GM19025 (cell line): ENCODE measurements at regions not wholly inside any gene's neighbourhood (a gene's known extent, or its start where the extent isn't known, plus 50 kb on each side); places are given as distances from the start of the nearest gene placed in this dataset.
A peak's percentile ranks its signal among the peaks of the same experiment; 100 is the strongest.
"Not testable (repeated sequence)": the region's sequence is repeated elsewhere in the genome, so short reads cannot be mapped to it uniquely, and the experiment has no call there.

Experiments
- ATAC-seq: cut with Tn5 transposase; IDR thresholded peaks from one replicate; pipeline ENCODE4 v1.9.1; 2021; ENCODE audit warnings: mild to moderate bottlenecking, low read depth, moderate library complexity; ENCODE audit not compliant: unreplicated experiment

GRCh38 chr4:38406243-38406642, 257.8 kb upstream of the KLF3 start:
- ATAC-seq: no peak

DNA sequence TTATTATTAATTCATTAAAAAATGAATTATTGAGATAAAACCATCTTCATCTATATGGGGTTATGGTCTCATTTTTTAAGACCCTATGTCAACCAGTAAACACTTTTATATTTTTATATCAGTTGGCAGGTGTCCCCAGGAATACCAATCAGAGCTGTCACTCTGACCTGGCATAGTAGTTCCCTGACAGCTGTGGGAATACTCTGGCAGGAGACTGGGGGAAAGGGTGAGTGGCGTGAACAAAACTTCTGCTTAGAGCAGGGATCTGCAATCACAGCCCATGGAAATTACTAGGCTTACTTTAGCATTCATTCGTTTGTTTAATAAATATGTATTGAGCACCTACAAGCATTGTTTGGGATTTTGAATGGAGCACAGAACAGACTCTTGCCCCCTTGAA, 254.1 kb upstream of the KLF3 start:
- ATAC-seq: no peak

GRCh38 chr4:38411092-38411491, 252.9 kb upstream of the KLF3 start:
- ATAC-seq: no peak

DNA sequence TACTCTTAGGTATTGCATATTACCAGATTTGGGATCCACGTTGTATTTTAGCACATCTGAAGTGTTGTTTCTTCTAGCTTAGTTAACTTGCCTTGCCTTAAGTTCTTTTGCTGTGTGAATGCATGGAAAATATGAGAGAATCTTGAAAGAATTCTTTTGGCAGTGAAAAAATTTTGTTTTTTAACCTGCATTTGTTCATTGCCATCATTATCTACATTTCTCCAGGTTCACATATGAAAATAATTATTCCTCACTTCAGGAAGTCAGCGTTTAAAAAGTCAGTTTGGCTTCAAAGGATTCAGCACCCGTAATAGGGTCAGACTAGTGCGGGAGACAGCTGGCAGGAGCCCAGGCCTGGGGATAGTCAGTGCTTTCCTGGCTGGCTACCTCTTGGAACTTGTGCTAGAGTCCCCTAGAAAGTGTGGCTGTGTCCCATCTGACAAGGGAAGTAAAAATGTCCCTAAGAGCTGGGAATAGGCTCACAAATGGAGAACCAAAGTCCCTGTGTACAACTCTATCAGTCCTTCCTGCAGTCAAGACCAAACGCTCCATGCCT, 251.9 kb upstream of the KLF3 start:
- ATAC-seq: no peak

DNA sequence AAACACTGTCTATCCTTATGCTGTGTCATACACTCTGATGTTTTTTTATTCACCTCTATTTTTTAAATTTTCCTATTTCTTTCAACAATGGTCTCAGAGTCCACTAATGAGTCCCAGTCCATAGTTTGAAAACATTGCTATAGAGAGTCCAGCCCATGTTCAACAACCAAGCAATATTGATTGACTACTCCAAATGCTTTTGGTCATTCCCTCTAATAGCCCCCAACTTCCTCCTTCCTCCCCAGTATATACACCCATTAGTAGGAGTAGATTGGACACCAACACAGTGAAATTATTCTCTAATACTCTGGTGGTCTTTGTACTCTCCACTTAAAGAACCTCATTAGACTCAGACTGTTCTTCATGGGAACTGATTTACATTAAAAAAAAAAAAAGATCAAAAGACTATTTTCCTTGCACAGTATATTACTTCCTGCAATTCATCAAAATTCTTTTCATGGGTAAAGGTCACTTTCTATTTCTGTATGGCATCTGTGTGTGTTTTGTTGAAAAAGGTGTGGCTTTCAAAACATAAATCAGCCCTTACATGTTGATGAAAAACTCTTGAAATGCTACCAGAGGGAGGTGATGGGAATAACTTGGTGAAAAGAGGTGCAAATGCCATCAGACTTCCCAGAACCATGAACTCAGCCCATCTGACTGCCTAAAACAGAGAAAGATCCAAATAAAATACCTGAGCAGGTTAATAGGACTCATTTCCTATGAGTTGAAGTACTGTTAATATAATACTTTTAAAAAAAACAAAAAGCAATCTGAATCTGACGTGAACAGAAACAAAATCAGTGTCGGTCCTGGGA, 250.3 kb upstream of the KLF3 start:
- ATAC-seq: no peak

DNA sequence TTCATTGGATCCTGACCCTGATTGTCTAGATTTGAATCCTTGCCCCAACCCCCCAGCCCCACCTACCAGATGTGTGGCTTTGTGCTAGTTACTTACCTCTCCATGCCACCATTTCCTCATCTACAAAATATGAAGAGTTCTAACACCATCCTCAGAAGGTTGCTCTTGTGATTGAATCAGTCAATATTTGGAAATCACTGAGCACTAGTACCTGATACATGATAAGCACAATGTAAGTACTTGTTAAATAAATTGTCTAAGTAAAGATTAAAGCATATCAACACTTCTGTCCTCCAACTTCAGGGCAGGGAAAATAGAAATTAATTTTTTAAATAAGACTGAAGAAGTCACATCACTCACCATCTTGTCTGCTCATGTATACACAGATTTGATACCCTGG, 249.6 kb upstream of the KLF3 start:
- no peak for ATAC-seq

- no peak for ATAC-seq
These were observed 248.3 kb upstream of the KLF3 start for GRCh38 chr4:38415682-38416081.

DNA sequence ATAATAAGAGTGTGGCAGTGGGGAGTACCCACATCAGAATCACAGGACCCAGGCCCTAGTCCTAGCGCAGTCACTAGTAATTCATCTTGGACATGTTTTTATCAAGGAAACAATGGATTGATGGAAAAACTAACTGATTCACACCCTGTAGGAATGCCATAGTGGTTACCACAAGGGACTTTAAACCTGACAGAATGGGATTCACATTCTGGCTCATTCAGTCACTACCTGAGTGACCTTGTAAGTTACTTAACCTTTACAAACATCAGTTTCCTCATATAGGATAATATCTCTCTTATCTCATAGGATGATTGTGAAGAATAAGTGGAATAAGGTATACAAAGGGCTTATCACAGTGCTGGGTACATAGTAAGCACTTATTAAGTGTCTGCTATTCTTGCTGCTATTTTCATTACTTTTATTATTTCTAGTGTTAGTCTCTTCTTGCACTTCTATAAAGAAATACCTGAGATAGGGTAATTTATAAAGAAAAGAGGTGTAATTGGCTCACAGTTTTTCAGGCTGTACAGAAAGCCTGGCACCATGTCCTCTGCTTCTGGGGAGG, 247.5 kb upstream of the KLF3 start:
- ATAC-seq: no peak

DNA sequence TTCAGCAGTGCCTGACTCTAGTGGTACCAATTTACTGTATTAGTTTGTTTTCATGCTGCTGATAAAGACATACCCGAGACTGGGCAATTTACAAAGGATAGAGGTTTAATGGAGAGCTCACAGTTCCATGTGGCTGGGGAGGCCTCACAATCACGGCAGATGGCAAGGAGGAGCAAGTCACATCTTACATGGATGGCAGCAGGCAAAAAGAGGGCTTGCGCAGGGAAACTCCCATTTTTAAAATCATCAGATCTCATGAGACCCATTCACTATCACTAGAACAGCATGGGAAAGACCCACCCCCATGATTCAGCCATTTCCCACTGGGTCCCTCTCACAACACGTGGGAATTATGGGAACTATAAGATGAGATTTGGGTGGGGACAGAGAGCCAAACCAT, 243.7 kb upstream of the KLF3 start:
- ATAC-seq: not testable (repeated sequence)

DNA sequence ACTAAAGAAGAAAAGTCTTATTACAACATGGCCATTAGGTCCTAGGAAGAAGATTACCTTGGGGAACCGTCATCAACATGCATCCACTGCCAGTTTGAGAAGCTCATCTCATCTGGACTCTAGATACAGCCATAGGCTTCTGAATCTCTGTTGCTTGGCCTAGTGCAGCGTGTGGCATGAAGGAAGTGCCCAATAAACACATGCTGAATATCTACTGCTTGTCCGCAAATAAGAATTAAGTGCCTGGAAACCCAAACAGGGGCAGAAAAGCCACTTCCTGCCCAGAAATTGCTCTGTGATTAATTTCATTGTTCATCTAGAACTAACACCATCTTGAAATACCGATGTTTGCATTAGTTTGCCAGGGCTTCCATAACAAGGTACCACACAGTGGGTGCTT, 241.1 kb upstream of the KLF3 start:
- no peak for ATAC-seq

DNA sequence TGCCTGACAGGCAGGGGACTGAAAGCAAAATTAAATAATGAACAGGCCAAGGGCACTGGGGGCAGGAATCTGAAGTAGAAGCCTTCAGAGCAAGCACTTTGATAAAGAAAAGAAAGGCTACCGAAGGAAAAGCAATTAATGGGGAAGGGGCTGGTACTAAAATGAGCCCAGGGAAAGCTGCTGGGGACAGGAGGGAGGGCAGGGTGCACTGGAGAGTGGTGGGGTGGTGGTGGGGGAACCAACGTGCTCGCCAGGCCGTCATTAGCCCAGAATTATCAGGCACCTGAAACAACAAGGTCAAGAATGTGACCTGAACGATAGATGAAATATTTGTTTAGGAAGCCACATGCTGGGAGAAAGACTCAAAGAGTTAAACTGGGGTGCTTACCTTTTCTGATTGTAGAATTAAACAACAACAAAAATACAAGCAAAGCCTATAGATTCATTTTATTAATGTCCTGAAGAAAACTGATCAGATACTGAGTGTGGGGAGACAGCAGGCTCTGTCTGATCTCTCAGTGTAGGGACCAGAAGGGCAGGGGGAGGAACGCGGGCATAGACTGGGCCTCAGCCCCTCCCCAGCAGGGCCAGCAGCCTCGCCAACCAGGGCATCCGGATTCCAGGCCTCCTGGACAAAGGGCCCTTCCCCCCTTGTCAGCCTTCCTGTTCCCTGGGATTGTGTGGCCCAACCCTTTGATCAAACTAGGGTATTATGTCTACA, 239.7 kb upstream of the KLF3 start:
- ATAC-seq: no peak

DNA sequence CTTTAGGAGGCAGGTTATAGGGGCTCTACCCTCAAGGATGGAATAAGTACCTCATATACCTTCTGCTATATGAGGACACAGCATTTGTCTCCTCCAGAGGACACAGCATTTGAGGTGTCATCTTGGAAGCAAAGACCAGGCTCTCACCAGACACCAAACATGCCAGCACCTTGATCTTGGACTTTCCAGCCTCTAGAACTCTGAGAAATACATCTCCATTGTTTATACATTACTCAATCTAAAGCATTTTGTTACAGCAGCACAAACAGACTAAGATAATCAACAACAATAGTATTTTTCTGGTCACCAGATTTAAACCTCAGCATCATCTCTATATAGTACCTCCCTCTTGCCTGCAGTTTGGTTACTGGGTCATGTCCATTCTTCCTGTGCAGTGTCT, 237.5 kb upstream of the KLF3 start:
- ATAC-seq: no peak

GRCh38 chr4:38430841-38431240, 233.2 kb upstream of the KLF3 start:
- ATAC-seq: no peak

GRCh38 chr4:38442073-38442788, 221.8 kb upstream of the KLF3 start:
- ATAC-seq: no peak

- no peak for ATAC-seq
These were observed 214.4 kb upstream of the KLF3 start for GRCh38 chr4:38449506-38450174.

DNA sequence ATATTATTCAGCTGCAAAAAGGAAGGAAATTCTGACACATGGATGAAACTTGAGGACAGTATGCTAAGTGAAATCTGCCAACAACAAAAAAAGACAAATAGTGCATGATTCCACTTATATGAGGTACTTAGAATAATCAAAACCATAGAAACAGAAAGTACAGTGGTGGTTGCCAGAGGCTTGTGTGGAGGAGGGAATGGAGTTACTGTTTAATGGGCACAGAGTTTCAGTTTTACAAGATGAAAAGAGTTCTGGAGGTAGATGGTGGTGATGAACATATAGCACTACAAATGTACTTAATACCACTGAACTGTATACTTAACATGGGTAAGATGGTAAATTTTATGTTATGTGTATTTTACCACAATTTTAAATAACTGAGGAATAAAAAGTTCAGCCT, 212.0 kb upstream of the KLF3 start:
- peak; percentile 39 for ATAC-seq

GRCh38 chr4:38452542-38452941, 211.5 kb upstream of the KLF3 start:
- no peak for ATAC-seq

GRCh38 chr4:38453253-38453881, 210.6 kb upstream of the KLF3 start:
- no peak for ATAC-seq

DNA sequence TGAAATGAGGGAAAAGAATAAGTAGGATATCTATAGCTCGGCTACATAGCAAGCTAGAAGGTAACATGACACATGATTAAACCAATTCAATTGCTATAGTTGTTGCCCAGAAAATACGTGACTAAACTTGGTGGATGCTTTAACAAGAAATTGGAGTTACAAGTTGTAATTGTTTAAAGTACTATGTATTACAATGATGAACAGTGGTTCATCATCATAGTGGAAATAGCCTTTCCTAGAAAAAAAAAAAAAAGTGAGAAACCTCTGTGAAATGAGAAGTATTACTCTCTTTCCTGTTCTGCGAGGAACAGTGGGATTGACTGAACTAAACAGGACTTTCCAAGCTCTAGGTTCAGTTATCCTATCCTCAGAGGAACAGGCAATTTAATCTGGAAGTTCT, 209.7 kb upstream of the KLF3 start:
- ATAC-seq: no peak
